GM12878 (cell line): ENCODE measurements at regions not wholly inside any gene's neighbourhood (a gene's known extent, or its start where the extent isn't known, plus 50 kb on each side); places are given as distances from the start of the nearest gene placed in this dataset.

Experiments used
- CHD1 ChIP-seq: IDR thresholded peaks from 2 replicates; pipeline ENCODE4 v1.6.1; 2012; ENCODE audit warnings: low read depth, low read length, improper control_type of control experiment
- MXI1 ChIP-seq: fragments of 150-350 bp; IDR thresholded peaks from 2 replicates; pipeline ENCODE4 v1.6.1; 2011; ENCODE audit warnings: low read depth, mild to moderate bottlenecking, inconsistent platforms, low read length, improper control_type of control experiment
- POLR2A ChIP-seq: IDR thresholded peaks from 2 replicates; pipeline ENCODE4 v1.6.1; 2011; ENCODE audit warnings: low read depth, mild to moderate bottlenecking, low read length
- RAD21 ChIP-seq: IDR thresholded peaks from 2 replicates; pipeline ENCODE4 v1.6.1; 2011; ENCODE audit warnings: mild to moderate bottlenecking, low read depth, low read length, moderate library complexity; ENCODE audit not compliant: insufficient read depth
- SP1 ChIP-seq: IDR thresholded peaks from one replicate; pipeline ENCODE4 v1.6.1; 2011; ENCODE audit warnings: low read depth, low read length

DNA sequence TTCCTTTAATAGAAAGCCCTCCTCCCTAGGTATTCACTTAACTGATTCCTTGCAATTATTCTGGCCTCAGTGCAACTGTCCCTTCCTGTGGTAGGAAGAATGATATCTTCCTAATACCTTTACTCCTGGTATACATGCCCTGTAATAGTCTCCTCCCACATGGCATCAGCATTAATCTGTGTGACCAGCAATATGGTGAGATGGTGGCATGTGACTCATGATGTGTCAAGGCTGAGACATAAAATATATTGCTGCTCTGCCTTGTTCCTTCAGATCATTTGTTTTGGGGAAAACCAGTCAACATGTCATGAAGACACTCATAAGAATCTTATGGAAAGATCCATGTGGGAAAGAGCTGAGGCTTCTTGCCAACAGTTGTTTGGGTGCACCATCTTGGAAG, 149.1 kb upstream of the TRPM3 start:
- no peak for TF ChIP-seq MXI1
- TF ChIP-seq RAD21: no peak
- no peak for TF ChIP-seq SP1
- no peak for TF ChIP-seq POLR2A
- no peak for TF ChIP-seq CHD1
